ENCODE measurements at regions not wholly inside any gene's neighbourhood (a gene's known extent, or its start where the extent isn't known, plus 50 kb on each side); places are given as distances from the start of the nearest gene placed in this dataset.

- DNase-seq = no peak
- no peak for ATAC-seq
- intact Hi-C loops (cut with DNase I) = no loop called here
Observed at GRCh38 chr1:61536174-61537108, 188.5 kb downstream of the TM2D1 start.

GRCh38 chr1:61534847-61535246, 190.1 kb downstream of the TM2D1 start:
- ATAC-seq (no peak), DNase-seq (no peak)
- intact Hi-C loops (cut with DNase I) = no loop called here

- DNase-seq = no peak
- no peak for ATAC-seq
- intact Hi-C loops (cut with DNase I) = no loop called here
Observed at GRCh38 chr1:61533546-61533945, 191.4 kb downstream of the TM2D1 start.

GRCh38 chr1:61531716-61532115, 193.2 kb downstream of the TM2D1 start:
- DNase-seq = no peak
- ATAC-seq = no peak
- intact Hi-C loops (cut with DNase I) = no loop called here

- intact Hi-C loops (cut with DNase I) = no loop called here
- DNase-seq (no peak), ATAC-seq (no peak)
Observed at GRCh38 chr1:61523893-61524605, 200.9 kb downstream of the TM2D1 start.

GRCh38 chr1:61523229-61523628, 201.7 kb downstream of the TM2D1 start:
- ATAC-seq = no peak
- intact Hi-C loops (cut with DNase I) = no loop called here
- no peak for DNase-seq

- intact Hi-C loops (cut with DNase I) = no loop called here
- no peak for ATAC-seq
- DNase-seq = no peak
Observed at GRCh38 chr1:61520401-61520800, 204.5 kb downstream of the TM2D1 start.

- ATAC-seq (no peak), DNase-seq (no peak)
- intact Hi-C loops (cut with DNase I) = no loop called here
Observed at GRCh38 chr1:61519631-61520030, 205.3 kb downstream of the TM2D1 start.

GRCh38 chr1:61518670-61519400, 206.1 kb downstream of the TM2D1 start:
- DNase-seq (no peak), ATAC-seq (no peak)
- intact Hi-C loops (cut with DNase I) = no loop called here

GRCh38 chr1:61517345-61517744, 207.6 kb downstream of the TM2D1 start:
- intact Hi-C loops (cut with DNase I) = no loop called here
- ATAC-seq = no peak
- DNase-seq = no peak

GRCh38 chr1:61515096-61515495, 209.8 kb downstream of the TM2D1 start:
- no peak for ATAC-seq
- intact Hi-C loops (cut with DNase I) = no loop called here
- no peak for DNase-seq
